ENCODE measurements at regions not wholly inside any gene's neighbourhood (a gene's known extent, or its start where the extent isn't known, plus 50 kb on each side); places are given as distances from the start of the nearest gene placed in this dataset.

- TF ChIP-seq MAFK (IDR thresholded peaks at IDR 0.05; ENCODE audit: low read length) (no peak), NR3C1 (CRISPR knock-in tag; IDR thresholded peaks at IDR 0.05) (no peak), CTCF (IDR thresholded peaks at IDR 0.05 in 2 of 3, conservative IDR thresholded peaks at IDR 0.05 in 1 of 3; ENCODE audit: insufficient read depth in 2 of 3, low read depth in 1 of 3, low read length in 3 of 3) (no peak), ZNF140 (CRISPR knock-in tag; IDR thresholded peaks at IDR 0.05) (no peak), CREB1 (IDR thresholded peaks at IDR 0.05) (no peak), CREB1 (CRISPR knock-in tag; IDR thresholded peaks at IDR 0.05) (no peak), ZFP91 (CRISPR knock-in tag; IDR thresholded peaks at IDR 0.05) (no peak), THRAP3 (IDR thresholded peaks at IDR 0.05; ENCODE audit: borderline replicate concordance) (no peak), TOE1 (IDR thresholded peaks at IDR 0.05; ENCODE audit: borderline replicate concordance) (no peak), TOE1 (CRISPR knock-in tag; IDR thresholded peaks at IDR 0.05; ENCODE audit: borderline replicate concordance, low read depth) (no peak)
- TF ChIP-seq, protein P1, sequence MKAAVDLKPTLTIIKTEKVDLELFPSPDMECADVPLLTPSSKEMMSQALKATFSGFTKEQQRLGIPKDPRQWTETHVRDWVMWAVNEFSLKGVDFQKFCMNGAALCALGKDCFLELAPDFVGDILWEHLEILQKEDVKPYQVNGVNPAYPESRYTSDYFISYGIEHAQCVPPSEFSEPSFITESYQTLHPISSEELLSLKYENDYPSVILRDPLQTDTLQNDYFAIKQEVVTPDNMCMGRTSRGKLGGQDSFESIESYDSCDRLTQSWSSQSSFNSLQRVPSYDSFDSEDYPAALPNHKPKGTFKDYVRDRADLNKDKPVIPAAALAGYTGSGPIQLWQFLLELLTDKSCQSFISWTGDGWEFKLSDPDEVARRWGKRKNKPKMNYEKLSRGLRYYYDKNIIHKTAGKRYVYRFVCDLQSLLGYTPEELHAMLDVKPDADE (conservative IDR thresholded peaks at IDR 0.05; ENCODE audit: control insufficient read depth, low read depth, low read length), result no peak
These were observed 144.7 kb upstream of the IQSEC1 start for GRCh38 chr3:13217736-13218540.

All from K562 (cell line).